ENCODE measurements at regions not wholly inside any gene's neighbourhood (a gene's known extent, or its start where the extent isn't known, plus 50 kb on each side); places are given as distances from the start of the nearest gene placed in this dataset.

DNA sequence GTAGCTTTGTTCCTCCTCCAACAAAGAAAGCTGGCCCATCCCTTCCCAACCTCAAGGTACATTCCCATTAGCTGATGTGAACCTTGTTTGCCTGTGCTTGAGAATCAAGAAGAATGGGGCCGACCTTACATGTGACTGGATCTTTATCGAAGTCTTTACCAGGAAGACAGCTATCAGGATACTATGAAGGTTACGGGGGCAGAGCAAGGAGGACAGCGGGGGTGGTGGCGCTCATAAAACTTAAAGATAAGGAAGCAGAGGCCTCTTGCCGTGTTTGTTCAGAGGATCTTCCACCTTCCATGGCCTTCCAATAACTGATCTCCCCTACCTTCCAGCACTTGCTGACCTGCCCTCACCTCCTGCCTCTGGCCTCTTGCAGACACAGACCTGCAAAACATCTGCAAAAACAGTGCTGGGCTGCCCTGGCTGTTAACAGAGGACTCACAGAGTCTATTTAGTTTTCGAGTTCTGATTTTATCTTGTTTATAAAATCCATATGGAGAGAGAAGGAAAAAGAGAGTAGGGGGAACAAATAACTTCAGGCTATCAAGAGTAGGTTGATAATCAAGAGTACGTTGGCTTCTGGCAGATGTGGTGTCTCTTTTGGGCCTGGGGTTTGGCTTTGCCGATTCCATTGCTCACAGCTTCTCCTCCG, 198.0 kb downstream of the HUNK start:
- no peak for TF ChIP-seq CTCF (IDR thresholded peaks at IDR 0.05; ENCODE audit: low read depth, low read length, missing control alignments)
- H3K4me3 ChIP-seq (ENCODE audit: low read depth, low read length) = no peak overlapping the region
- no peak for DNase-seq (ENCODE audit: low read depth)

- no peak overlapping the region for H3K4me3 ChIP-seq (ENCODE audit: low read depth, low read length)
- no peak for TF ChIP-seq CTCF (IDR thresholded peaks at IDR 0.05; ENCODE audit: low read depth, low read length, missing control alignments)
- no peak for DNase-seq (ENCODE audit: low read depth)
Observed at GRCh38 chr21:32070126-32070525, 197.3 kb downstream of the HUNK start.

- no peak for DNase-seq (ENCODE audit: low read depth)
- no peak for TF ChIP-seq CTCF (IDR thresholded peaks at IDR 0.05; ENCODE audit: low read depth, low read length, missing control alignments)
- no peak overlapping the region for H3K4me3 ChIP-seq (ENCODE audit: low read depth, low read length)
Observed at GRCh38 chr21:32065654-32066053, 192.8 kb downstream of the HUNK start.

DNA sequence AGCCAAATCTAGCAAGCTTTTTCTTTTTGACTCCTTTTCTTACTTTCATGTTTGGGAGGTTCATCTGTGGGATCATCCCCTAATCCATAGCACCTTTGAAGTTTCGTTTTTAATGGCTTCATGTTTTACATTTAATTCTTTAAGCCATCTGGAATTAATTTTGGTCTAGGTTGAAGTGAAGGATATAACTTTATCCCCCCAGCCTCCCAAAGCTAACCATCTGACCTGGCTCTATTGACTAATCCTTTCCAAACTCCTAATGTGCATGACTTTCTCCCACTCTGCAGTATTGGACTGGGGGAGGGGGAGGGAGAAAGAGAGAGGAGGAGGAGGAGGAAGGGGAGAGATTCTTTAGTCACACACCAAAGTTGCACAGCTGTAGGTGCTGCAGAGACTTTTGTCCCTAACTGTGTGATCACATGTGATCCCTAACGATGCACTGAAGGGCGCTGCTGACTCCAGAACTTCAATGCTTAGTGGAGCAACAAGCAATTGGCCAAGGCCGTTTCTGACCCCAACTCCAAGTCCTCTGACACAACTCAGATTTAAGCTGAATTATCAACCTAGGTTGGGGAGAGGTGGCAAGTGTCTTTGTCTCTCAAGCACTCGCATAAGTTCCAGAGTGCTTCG, 191.6 kb downstream of the HUNK start:
- no peak for DNase-seq (ENCODE audit: low read depth)
- TF ChIP-seq CTCF (IDR thresholded peaks at IDR 0.05; ENCODE audit: low read depth, low read length, missing control alignments) = no peak
- H3K4me3 ChIP-seq (ENCODE audit: low read depth, low read length) = no peak overlapping the region

- no peak for DNase-seq (ENCODE audit: low read depth)
- TF ChIP-seq CTCF (IDR thresholded peaks at IDR 0.05; ENCODE audit: low read depth, low read length, missing control alignments) = no peak
- no peak overlapping the region for H3K4me3 ChIP-seq (ENCODE audit: low read depth, low read length)
Observed at GRCh38 chr21:32062591-32063227, 189.9 kb downstream of the HUNK start.

DNA sequence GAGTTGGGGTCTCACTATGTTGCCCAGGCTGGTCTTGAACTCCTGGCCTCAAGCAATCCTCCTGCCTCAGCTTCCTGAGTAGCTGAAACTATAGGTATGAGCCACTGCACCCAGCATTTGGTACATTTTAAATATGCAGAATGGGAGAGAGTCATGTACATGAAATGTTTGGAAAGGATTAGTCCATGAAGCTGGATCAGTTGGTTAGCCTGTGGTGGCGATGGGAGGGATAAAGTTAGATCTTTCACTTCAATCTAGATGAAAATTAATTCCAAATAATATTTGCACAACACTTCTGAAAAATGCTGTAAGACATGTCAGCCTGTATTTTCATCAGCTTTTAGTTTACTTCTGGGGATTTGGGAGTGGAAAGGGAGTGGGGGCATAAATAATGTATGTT, 188.9 kb downstream of the HUNK start:
- TF ChIP-seq CTCF (IDR thresholded peaks at IDR 0.05; ENCODE audit: low read depth, low read length, missing control alignments) = no peak
- H3K4me3 ChIP-seq (ENCODE audit: low read depth, low read length) = no peak overlapping the region
- DNase-seq (ENCODE audit: low read depth) = no peak
